Mucosa of descending colon (tissue), 3 donors: ENCODE measurements at regions not wholly inside any gene's neighbourhood (a gene's known extent, or its start where the extent isn't known, plus 50 kb on each side); places are given as distances from the start of the nearest gene placed in this dataset.

Experiments
- ATAC-seq: fragments of 200-7000 bp; cut with Tn5 transposase; one replicate; pipeline ENCODE4 v1.9.1; 2020; ENCODE audit warnings: mild to moderate bottlenecking, moderate library complexity
- DNase-seq, 3 donors: peaks; one replicate each; pipeline ENCODE4 v3.0.0-alpha.2; 2020
- H3K36me3 ChIP-seq: fragments of 200-600 bp; one replicate; pipeline ENCODE4 v1.8.0; 2021; ENCODE audit warnings: low read depth, mild to moderate bottlenecking
- H3K4me1 ChIP-seq: fragments of 200-600 bp; one replicate; pipeline ENCODE4 v1.8.0; 2021; ENCODE audit warnings: low read depth, mild to moderate bottlenecking
- H3K4me3 ChIP-seq: fragments of 200-600 bp; one replicate; pipeline ENCODE4 v1.8.0; 2021; ENCODE audit warnings: mild to moderate bottlenecking
- H3K9me3 ChIP-seq: fragments of 200-600 bp; one replicate; pipeline ENCODE4 v1.8.0; 2021; ENCODE audit warnings: mild to moderate bottlenecking
- intact Hi-C, 2 donors: fragments of 100-400 bp; cut with DNase I in 1 of 2; cut with micrococcal nuclease in 1 of 2; formaldehyde crosslinking; loops; one replicate each; pipeline versions ENCODE4 v1.11.0 to v1.11.1; 2022; cut with DNase I, micrococcal nuclease
- TF ChIP-seq, protein P1 (sequence below): fragments of 200-600 bp; IDR thresholded peaks from one replicate; pipeline ENCODE4 v1.8.0; 2022; ENCODE audit warnings: antibody characterized with exemption, mild to moderate bottlenecking
- donor health status: DM: no; HTN: no; CAD: no; lungs with moderate emphysema.
- donor health status: DM: no; HTN: no; CAD: no.
- donor health status: DM: no; HTN: yes; CAD: no.

DNA sequence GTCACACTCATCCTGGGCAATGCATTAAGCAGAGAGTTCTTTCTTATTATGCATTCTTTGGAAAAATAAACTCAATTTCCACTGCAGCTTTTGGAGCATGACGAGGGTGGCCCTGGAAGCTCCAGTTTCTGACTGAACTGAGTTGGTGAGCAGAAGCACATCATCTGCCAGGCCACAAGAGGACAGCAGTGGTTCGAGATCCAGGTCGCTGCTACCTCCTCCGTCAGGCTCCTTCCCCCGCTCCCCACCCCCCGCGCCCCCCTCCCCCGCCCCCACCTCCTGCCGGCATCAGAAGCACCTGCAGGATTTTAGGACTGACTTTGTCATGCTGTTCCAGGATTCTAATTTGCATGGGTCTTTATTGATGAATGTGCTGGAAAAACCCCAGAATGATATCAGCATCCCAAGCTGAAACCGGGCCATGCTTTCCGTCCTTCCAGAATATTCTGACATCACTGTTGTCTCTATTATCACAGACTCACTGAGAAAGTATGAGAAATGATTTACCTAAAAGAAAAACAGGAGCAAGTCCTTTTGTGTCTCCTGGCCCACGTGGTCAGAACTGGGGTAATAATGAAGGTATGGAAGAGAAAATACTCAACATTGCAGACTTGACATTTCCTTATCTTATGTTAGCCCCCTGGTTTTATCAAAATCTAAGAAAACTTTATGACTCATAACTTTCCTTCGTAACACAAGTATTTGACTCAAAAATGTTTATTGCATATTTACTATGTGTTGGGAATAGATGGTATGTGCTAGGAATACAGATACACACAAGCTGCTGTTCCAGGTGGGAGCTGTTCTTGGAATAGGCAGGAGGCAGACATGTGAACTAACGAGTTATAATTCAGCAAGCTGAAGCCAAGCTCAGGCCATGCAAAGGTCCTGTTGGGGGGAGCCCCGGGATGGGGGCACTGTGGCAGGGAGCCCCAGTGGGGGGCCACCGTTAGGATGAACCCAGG is 220.2 kb upstream of the EXOC2 start:
- ATAC-seq (peak; percentile 52), DNase-seq (peak in 1 of 3 donors; percentile 39)
- intact Hi-C loops = no loop called here
- Histone ChIP-seq H3K36me3 (no peaks in the 10 kb centered on the region), H3K4me3 (no peak overlapping the region), H3K4me1 (no peaks in the 10 kb centered on the region), H3K9me3 (peaks cover 4% of the 10 kb centered on the region)
- TF ChIP-seq, protein P1, sequence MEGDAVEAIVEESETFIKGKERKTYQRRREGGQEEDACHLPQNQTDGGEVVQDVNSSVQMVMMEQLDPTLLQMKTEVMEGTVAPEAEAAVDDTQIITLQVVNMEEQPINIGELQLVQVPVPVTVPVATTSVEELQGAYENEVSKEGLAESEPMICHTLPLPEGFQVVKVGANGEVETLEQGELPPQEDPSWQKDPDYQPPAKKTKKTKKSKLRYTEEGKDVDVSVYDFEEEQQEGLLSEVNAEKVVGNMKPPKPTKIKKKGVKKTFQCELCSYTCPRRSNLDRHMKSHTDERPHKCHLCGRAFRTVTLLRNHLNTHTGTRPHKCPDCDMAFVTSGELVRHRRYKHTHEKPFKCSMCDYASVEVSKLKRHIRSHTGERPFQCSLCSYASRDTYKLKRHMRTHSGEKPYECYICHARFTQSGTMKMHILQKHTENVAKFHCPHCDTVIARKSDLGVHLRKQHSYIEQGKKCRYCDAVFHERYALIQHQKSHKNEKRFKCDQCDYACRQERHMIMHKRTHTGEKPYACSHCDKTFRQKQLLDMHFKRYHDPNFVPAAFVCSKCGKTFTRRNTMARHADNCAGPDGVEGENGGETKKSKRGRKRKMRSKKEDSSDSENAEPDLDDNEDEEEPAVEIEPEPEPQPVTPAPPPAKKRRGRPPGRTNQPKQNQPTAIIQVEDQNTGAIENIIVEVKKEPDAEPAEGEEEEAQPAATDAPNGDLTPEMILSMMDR = peak; percentile 30

DNA sequence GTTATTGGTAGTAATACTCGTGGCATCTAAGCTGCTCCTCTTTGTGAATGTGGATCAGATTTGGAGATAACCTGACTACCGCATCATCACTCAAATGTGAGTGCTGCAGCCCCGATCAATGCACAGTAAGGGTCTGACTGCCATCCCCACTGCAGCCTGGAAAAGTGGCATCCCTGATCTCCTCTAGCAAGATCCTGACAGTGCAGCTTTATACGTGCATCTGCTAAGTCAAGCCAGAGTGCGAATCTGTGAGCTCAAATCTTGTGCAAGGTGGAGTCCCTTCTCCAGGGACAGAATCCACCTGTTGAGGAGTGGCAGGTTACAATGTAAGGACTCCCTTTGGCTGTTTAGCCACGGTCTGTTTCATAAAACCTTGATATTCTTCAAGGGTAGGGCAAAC is 215.0 kb upstream of the EXOC2 start:
- ATAC-seq (no peak), DNase-seq (no peak)
- Histone ChIP-seq H3K4me1 (no peaks in the 10 kb centered on the region), H3K4me3 (no peak overlapping the region), H3K9me3 (no peaks in the 10 kb centered on the region), H3K36me3 (no peaks in the 10 kb centered on the region)
- TF ChIP-seq, protein P1 = no peak
- intact Hi-C loops = no loop called here

DNA sequence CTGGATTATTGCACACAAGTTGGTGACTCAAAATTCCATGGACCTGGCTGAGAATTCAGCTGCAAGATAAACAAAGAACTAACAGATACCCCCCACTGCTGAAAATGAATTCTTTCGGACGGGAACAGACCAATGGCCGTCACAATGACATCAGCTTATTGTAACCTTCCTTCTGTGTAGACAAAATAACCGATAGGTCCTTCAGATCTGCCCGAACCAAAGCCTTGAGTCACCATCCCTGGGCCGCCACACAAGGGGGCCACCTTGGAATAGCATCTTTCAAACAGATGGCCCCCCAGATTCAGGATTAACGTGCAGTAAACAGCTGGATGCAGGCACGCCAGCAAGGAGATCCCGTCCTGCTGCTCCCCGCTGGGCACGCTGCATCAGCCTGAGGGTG is 214.0 kb upstream of the EXOC2 start:
- TF ChIP-seq, protein P1 = no peak
- H3K4me3 ChIP-seq = no peak overlapping the region
- DNase-seq (no peak), ATAC-seq (no peak)
- peaks cover 2% of the 10 kb centered on the region for H3K4me1 ChIP-seq
- no peaks in the 10 kb centered on the region for H3K36me3 ChIP-seq
- H3K9me3 ChIP-seq = no peaks in the 10 kb centered on the region
- intact Hi-C loops = no loop called here

DNA sequence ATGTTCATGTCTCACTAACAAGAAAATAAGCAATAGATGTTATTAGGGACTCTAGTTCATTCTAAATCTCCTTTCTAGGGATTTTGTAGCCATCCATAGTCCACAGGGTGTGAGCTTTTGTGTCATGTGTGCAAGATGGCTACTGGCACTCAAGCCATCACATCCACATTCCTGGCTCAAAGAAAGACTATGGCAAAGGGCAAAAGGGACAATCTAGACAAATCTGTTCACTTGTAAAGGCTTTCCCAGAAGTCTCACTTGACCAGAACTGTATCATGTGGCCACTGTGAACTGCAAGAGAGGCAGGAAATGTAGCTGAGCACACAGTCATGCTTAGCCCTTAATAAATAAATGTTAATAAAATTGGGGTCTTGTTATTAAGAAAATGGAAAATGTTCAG is 212.6 kb upstream of the EXOC2 start:
- Histone ChIP-seq H3K4me3 (no peak overlapping the region), H3K4me1 (peaks cover 4% of the 10 kb centered on the region), H3K36me3 (no peaks in the 10 kb centered on the region), H3K9me3 (no peaks in the 10 kb centered on the region)
- no peak for DNase-seq
- intact Hi-C loops = no loop called here
- no peak for ATAC-seq
- TF ChIP-seq, protein P1 = no peak

DNA sequence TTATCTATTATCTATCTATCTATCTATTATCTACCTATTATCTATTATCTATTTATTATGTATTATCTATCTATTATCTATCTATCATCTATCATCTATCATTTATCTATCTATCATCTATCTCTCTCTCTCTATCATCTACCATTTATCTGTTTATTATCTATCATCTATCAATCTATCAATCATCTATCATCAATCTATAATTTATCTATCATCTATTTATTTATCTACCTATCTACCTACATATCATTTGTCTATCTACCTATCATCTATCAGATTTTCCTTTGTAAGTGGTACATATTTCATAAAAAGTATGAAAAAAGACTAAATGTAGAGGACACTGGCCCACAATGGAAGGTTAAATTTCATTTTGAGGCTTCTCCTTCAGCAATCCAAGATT is 212.1 kb upstream of the EXOC2 start:
- Histone ChIP-seq H3K4me1 (peaks cover 4% of the 10 kb centered on the region), H3K36me3 (no peaks in the 10 kb centered on the region), H3K9me3 (no peaks in the 10 kb centered on the region), H3K4me3 (no peak overlapping the region)
- no peak for ATAC-seq
- TF ChIP-seq, protein P1 = no peak
- intact Hi-C loops = no loop called here
- no peak for DNase-seq
